ENCODE measurements at regions not wholly inside any gene's neighbourhood (a gene's known extent, or its start where the extent isn't known, plus 50 kb on each side); places are given as distances from the start of the nearest gene placed in this dataset.

DNA sequence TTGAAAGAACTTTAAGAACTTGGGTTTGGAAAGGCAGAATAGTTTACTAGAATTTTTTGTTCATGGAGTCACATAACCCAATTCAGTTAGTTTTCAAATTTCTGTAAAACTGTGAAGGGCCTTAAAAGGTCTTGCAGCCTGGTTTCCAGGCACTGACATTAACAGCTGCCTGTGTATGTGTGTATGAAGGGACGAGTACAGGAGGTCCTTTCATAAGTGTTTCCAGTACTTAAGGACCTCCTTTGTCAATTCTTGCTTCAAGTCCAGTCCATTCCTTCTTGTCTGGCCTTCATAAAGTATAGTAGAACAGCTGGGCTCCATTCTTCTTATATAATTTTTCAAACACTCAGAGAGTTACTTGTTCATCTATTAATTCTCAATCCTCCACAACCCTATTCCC lies 136.5 kb downstream of the NR4A2 start:
- Histone ChIP-seq H3K4me2 (ENCODE audit: low read length) (no peak overlapping the region), H3K27ac (ENCODE audit: low read length) (no peak overlapping the region), H4K20me1 (ENCODE audit: insufficient read depth, low read length) (no peaks in the 10 kb centered on the region), H3K79me2 (ENCODE audit: low read length) (no peaks in the 10 kb centered on the region), H3K36me3 (replicated peaks; ENCODE audit: low read depth, low read length) (no peaks in the 10 kb centered on the region), H3K9ac (ENCODE audit: low read length) (no peak overlapping the region), H3K4me1 (ENCODE audit: low read length) (peaks cover 7% of the 10 kb centered on the region), H3K27me3 (ENCODE audit: low read depth, low read length) (no peaks in the 10 kb centered on the region), H3K4me3 (ENCODE audit: low read length) (no peak overlapping the region), H2AFZ (ENCODE audit: low read depth, low read length) (no peak overlapping the region), H3K9me3 (ENCODE audit: insufficient read depth, low read length) (no peaks in the 10 kb centered on the region)
- TF ChIP-seq EZH2phosphoT487 (IDR thresholded peaks at IDR 0.05; ENCODE audit: low read depth) = no peak
- TF ChIP-seq, protein P1, sequence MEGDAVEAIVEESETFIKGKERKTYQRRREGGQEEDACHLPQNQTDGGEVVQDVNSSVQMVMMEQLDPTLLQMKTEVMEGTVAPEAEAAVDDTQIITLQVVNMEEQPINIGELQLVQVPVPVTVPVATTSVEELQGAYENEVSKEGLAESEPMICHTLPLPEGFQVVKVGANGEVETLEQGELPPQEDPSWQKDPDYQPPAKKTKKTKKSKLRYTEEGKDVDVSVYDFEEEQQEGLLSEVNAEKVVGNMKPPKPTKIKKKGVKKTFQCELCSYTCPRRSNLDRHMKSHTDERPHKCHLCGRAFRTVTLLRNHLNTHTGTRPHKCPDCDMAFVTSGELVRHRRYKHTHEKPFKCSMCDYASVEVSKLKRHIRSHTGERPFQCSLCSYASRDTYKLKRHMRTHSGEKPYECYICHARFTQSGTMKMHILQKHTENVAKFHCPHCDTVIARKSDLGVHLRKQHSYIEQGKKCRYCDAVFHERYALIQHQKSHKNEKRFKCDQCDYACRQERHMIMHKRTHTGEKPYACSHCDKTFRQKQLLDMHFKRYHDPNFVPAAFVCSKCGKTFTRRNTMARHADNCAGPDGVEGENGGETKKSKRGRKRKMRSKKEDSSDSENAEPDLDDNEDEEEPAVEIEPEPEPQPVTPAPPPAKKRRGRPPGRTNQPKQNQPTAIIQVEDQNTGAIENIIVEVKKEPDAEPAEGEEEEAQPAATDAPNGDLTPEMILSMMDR (IDR thresholded peaks at IDR 0.05; ENCODE audit: low read depth, low read length) = no peak

- no peaks in the 10 kb centered on the region for H3K36me3 ChIP-seq (replicated peaks; ENCODE audit: low read depth, low read length)
- no peak overlapping the region for H3K27ac ChIP-seq (ENCODE audit: low read length)
- peak overlapping the region; percentile 21; the same call in 1 of the 2 replicates for H3K4me2 ChIP-seq (ENCODE audit: low read length)
- no peak overlapping the region for H3K9ac ChIP-seq (ENCODE audit: low read length)
- TF ChIP-seq, protein P1 (IDR thresholded peaks at IDR 0.05; ENCODE audit: low read depth, low read length) = peak; percentile 49
- no peak for TF ChIP-seq EZH2phosphoT487 (IDR thresholded peaks at IDR 0.05; ENCODE audit: low read depth)
- H3K27me3 ChIP-seq (ENCODE audit: low read depth, low read length) = no peaks in the 10 kb centered on the region
- no peaks in the 10 kb centered on the region for H4K20me1 ChIP-seq (ENCODE audit: insufficient read depth, low read length)
- no peaks in the 10 kb centered on the region for H3K79me2 ChIP-seq (ENCODE audit: low read length)
- H3K4me1 ChIP-seq (ENCODE audit: low read length) = peaks cover 7% of the 10 kb centered on the region
- no peaks in the 10 kb centered on the region for H3K9me3 ChIP-seq (ENCODE audit: insufficient read depth, low read length)
- H2AFZ ChIP-seq (ENCODE audit: low read depth, low read length) = no peak overlapping the region
- no peak overlapping the region for H3K4me3 ChIP-seq (ENCODE audit: low read length)
Measured at GRCh38 chr2:156192468-156192867, 140.1 kb downstream of the NR4A2 start.

DNA sequence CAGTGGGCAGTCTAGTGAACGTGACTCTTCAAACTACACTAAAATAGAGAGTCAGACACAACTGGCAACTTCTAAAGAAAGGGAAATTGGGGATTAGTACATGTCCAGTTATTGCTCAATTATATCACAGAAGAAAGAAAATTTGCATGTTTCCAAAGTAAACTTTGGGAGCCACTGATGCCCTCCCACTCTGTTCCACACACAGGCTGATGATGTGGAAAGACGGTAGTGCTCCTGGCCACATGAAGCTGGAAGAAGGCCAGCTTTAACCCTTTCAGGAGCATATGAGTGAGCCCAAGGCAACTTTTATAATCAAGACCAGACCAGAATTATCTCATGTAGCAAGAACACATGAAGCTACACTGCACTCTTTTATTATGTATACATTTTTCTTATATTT lies 141.0 kb downstream of the NR4A2 start:
- Histone ChIP-seq H3K9ac (ENCODE audit: low read length) (no peak overlapping the region), H3K27me3 (ENCODE audit: low read depth, low read length) (no peaks in the 10 kb centered on the region), H3K36me3 (replicated peaks; ENCODE audit: low read depth, low read length) (no peaks in the 10 kb centered on the region), H3K4me2 (ENCODE audit: low read length) (no peak overlapping the region), H3K9me3 (ENCODE audit: insufficient read depth, low read length) (no peaks in the 10 kb centered on the region), H3K27ac (ENCODE audit: low read length) (no peak overlapping the region), H3K79me2 (ENCODE audit: low read length) (no peaks in the 10 kb centered on the region), H3K4me3 (ENCODE audit: low read length) (no peak overlapping the region), H3K4me1 (ENCODE audit: low read length) (peaks cover 7% of the 10 kb centered on the region), H4K20me1 (ENCODE audit: insufficient read depth, low read length) (no peaks in the 10 kb centered on the region), H2AFZ (ENCODE audit: low read depth, low read length) (no peak overlapping the region)
- TF ChIP-seq EZH2phosphoT487 (IDR thresholded peaks at IDR 0.05; ENCODE audit: low read depth) = no peak
- TF ChIP-seq, protein P1 (IDR thresholded peaks at IDR 0.05; ENCODE audit: low read depth, low read length) = no peak

GRCh38 chr2:156190517-156190916 lies 142.0 kb downstream of the NR4A2 start:
- TF ChIP-seq EZH2phosphoT487 (IDR thresholded peaks at IDR 0.05; ENCODE audit: low read depth) = no peak
- TF ChIP-seq, protein P1 (IDR thresholded peaks at IDR 0.05; ENCODE audit: low read depth, low read length) = no peak
- H3K27me3 ChIP-seq (ENCODE audit: low read depth, low read length) = no peaks in the 10 kb centered on the region

More at GRCh38 chr2:156190517-156190916, 142.0 kb downstream of the NR4A2 start:
- Histone ChIP-seq H4K20me1 (ENCODE audit: insufficient read depth, low read length) (no peaks in the 10 kb centered on the region), H3K4me1 (ENCODE audit: low read length) (peaks cover 7% of the 10 kb centered on the region), H3K36me3 (replicated peaks; ENCODE audit: low read depth, low read length) (no peaks in the 10 kb centered on the region), H3K9me3 (ENCODE audit: insufficient read depth, low read length) (no peaks in the 10 kb centered on the region), H3K27ac (ENCODE audit: low read length) (no peak overlapping the region), H3K79me2 (ENCODE audit: low read length) (no peaks in the 10 kb centered on the region), H2AFZ (ENCODE audit: low read depth, low read length) (no peak overlapping the region), H3K4me2 (ENCODE audit: low read length) (no peak overlapping the region), H3K9ac (ENCODE audit: low read length) (no peak overlapping the region), H3K4me3 (ENCODE audit: low read length) (no peak overlapping the region)
